HEK293 (cell line): ENCODE measurements at regions not wholly inside any gene's neighbourhood (a gene's known extent, or its start where the extent isn't known, plus 50 kb on each side); places are given as distances from the start of the nearest gene placed in this dataset.
"Not testable (repeated sequence)": the region's sequence is repeated elsewhere in the genome, so short reads cannot be mapped to it uniquely, and the experiment has no call there.

Source experiments
- CTCF ChIA-PET: fragments of 350-600 bp; formaldehyde crosslinking; extraction: SDS; loops from one replicate; lab custom pipeline; 2021; ENCODE audit warnings: antibody characterized with exemption; lab: Yijun Ruan, JAX
- POLR2A ChIA-PET: fragments of 300-600 bp; formaldehyde crosslinking; extraction: SDS; loops from one replicate; lab custom pipeline; 2020; ENCODE audit warnings: antibody characterized with exemption, inconsistent platforms; lab: Yijun Ruan, JAX
- H3K27ac ChIP-seq: fragments of 200-500 bp; sonication (Bioruptor generic); 2 replicates; pipeline ENCODE4 v1.5.1; 2014; ENCODE audit warnings: low read depth, low read length, control low read depth, inconsistent platforms; ENCODE audit errors: extremely low read depth
- H3K36me3 ChIP-seq, 2 experiments: fragments of 200-500 bp in 1 of 2; sonication (Bioruptor generic) in 1 of 2; 1 replicate in 1 of 2; 2 replicates in 1 of 2; pipeline ENCODE4 v1.5.1; 2014 to 2017; ENCODE audit warnings: inconsistent platforms in 2 of 2, low read length in 2 of 2; ENCODE audit not compliant: control insufficient read depth in 2 of 2, insufficient read depth in 1 of 2
- H3K4me1 ChIP-seq: fragments of 200-500 bp; sonication (Bioruptor generic); 2 replicates; pipeline ENCODE4 v1.5.1; 2014; ENCODE audit warnings: mild to moderate bottlenecking, low read length, inconsistent platforms; ENCODE audit not compliant: control insufficient read depth, insufficient read depth
- H3K4me3 ChIP-seq: 2 replicates; pipeline ENCODE4 v1.5.1; 2011; ENCODE audit warnings: low read depth, mild to moderate bottlenecking, control low read depth, low read length, moderate library complexity
- H3K9me3 ChIP-seq: fragments of 200-500 bp; sonication (Bioruptor generic); 2 replicates; pipeline ENCODE4 v1.5.1; 2014; ENCODE audit warnings: low read depth, low read length, inconsistent platforms; ENCODE audit not compliant: control insufficient read depth, insufficient read depth
- INSM2 ChIP-seq: fragments of 450-650 bp; formaldehyde crosslinking; IDR thresholded peaks from 2 replicates; pipeline ENCODE4 v1.5.1; 2016; ENCODE audit warnings: missing biosample characterization, missing genetic modification characterization
- PRDM6 ChIP-seq: fragments of 450-650 bp; formaldehyde crosslinking; IDR thresholded peaks from 2 replicates; pipeline ENCODE4 v1.5.1; 2017; ENCODE audit warnings: missing biosample characterization, missing genetic modification characterization
- SP2 ChIP-seq: fragments of 450-650 bp; formaldehyde crosslinking; IDR thresholded peaks from 2 replicates; pipeline ENCODE4 v1.5.1; 2016; ENCODE audit warnings: missing biosample characterization, missing genetic modification characterization
- YY2 ChIP-seq: fragments of 450-650 bp; formaldehyde crosslinking; IDR thresholded peaks from 2 replicates; pipeline ENCODE4 v1.5.1; 2016; ENCODE audit warnings: missing biosample characterization, missing genetic modification characterization
- ZFP37 ChIP-seq: fragments of 450-650 bp; formaldehyde crosslinking; IDR thresholded peaks from 2 replicates; pipeline ENCODE4 v1.5.1; 2016; ENCODE audit warnings: missing biosample characterization, missing genetic modification characterization
- ZNF114 ChIP-seq: fragments of 450-650 bp; formaldehyde crosslinking; IDR thresholded peaks from 2 replicates; pipeline ENCODE4 v1.5.0; 2017; ENCODE audit warnings: missing biosample characterization, missing genetic modification characterization
- ZNF16 ChIP-seq: fragments of 450-650 bp; formaldehyde crosslinking; IDR thresholded peaks from 2 replicates; pipeline ENCODE4 v1.5.1; 2016; ENCODE audit warnings: low read depth, missing biosample characterization, missing genetic modification characterization
- ZNF214 ChIP-seq: fragments of 450-650 bp; formaldehyde crosslinking; IDR thresholded peaks from 2 replicates; pipeline ENCODE4 v1.5.1; 2017; ENCODE audit warnings: missing biosample characterization, mild to moderate bottlenecking, missing genetic modification characterization, borderline replicate concordance
- ZNF239 ChIP-seq: fragments of 450-650 bp; formaldehyde crosslinking; IDR thresholded peaks from 2 replicates; pipeline ENCODE4 v1.5.1; 2016; ENCODE audit warnings: missing biosample characterization, missing genetic modification characterization
- ZNF24 ChIP-seq: fragments of 450-650 bp; formaldehyde crosslinking; IDR thresholded peaks from 2 replicates; pipeline ENCODE4 v1.5.1; 2016; ENCODE audit warnings: missing biosample characterization, missing genetic modification characterization
- ZNF248 ChIP-seq: fragments of 450-650 bp; formaldehyde crosslinking; IDR thresholded peaks from 2 replicates; pipeline ENCODE4 v1.5.1; 2017; ENCODE audit warnings: missing biosample characterization, missing genetic modification characterization
- ZNF558 ChIP-seq: fragments of 450-650 bp; formaldehyde crosslinking; IDR thresholded peaks from 2 replicates; pipeline ENCODE4 v1.5.1; 2016; ENCODE audit warnings: missing biosample characterization, missing genetic modification characterization
- ZNF639 ChIP-seq: fragments of 450-650 bp; formaldehyde crosslinking; IDR thresholded peaks from 2 replicates; pipeline ENCODE4 v1.5.1; 2016; ENCODE audit warnings: missing biosample characterization, missing genetic modification characterization
- ZNF654 ChIP-seq: fragments of 450-650 bp; formaldehyde crosslinking; IDR thresholded peaks from 2 replicates; pipeline ENCODE4 v1.5.1; 2016; ENCODE audit warnings: low read depth, missing biosample characterization, missing genetic modification characterization
- ZNF677 ChIP-seq: fragments of 450-650 bp; IDR thresholded peaks from 2 replicates; pipeline ENCODE4 v1.5.0; 2018; ENCODE audit warnings: missing biosample characterization, mild to moderate bottlenecking, missing genetic modification characterization, moderate library complexity
- ZNF837 ChIP-seq: fragments of 450-650 bp; formaldehyde crosslinking; IDR thresholded peaks from 2 replicates; pipeline ENCODE4 v1.5.1; 2016; ENCODE audit warnings: missing biosample characterization, missing genetic modification characterization
- ZSCAN30 ChIP-seq: fragments of 450-650 bp; IDR thresholded peaks from 2 replicates; pipeline ENCODE4 v1.5.1; 2018; ENCODE audit warnings: missing biosample characterization, mild to moderate bottlenecking, missing genetic modification characterization, moderate library complexity
- ZSCAN5A ChIP-seq: fragments of 450-650 bp; formaldehyde crosslinking; IDR thresholded peaks from 2 replicates; pipeline ENCODE4 v1.5.1; 2016; ENCODE audit warnings: missing biosample characterization, missing genetic modification characterization

- no peaks in the 10 kb centered on the region for H3K9me3 ChIP-seq
- CTCF ChIA-PET, result no interaction called here
- no peak overlapping the region for H3K4me3 ChIP-seq
- no peaks in the 10 kb centered on the region for H3K36me3 ChIP-seq
- POLR2A ChIA-PET, result no interaction called here
- no peak overlapping the region for H3K27ac ChIP-seq
- no peaks in the 10 kb centered on the region for H3K4me1 ChIP-seq
- TF ChIP-seq ZNF248, result no peak
- no peak for TF ChIP-seq ZSCAN30 (tag by site-specific recombination)
- no peak for TF ChIP-seq ZSCAN5A (tag by site-specific recombination)
Observed at GRCh38 chr5:16291474-16291873, 111.9 kb upstream of the MARCHF11 start.

GRCh38 chr5:16283791-16284190 is 104.2 kb upstream of the MARCHF11 start:
- Histone ChIP-seq H3K9me3 (no peaks in the 10 kb centered on the region), H3K4me1 (no peaks in the 10 kb centered on the region), H3K4me3 (no peak overlapping the region), H3K36me3 (no peaks in the 10 kb centered on the region), H3K27ac (no peak overlapping the region)
- ChIA-PET POLR2A (no interaction called here), CTCF (no interaction called here)
- TF ChIP-seq ZNF837 (no peak), ZFP37 (no peak), ZNF114 (tag by site-specific recombination) (no peak), ZNF239 (tag by site-specific recombination) (no peak), ZNF639 (tag by site-specific recombination) (no peak), INSM2 (tag by site-specific recombination) (no peak)

GRCh38 chr5:16276859-16277258 is 97.3 kb upstream of the MARCHF11 start:
- H3K9me3 ChIP-seq, POLR2A ChIA-PET, H3K27ac ChIP-seq, H3K4me3 ChIP-seq, H3K4me1 ChIP-seq, CTCF ChIA-PET, H3K36me3 ChIP-seq: not testable (repeated sequence)

- Histone ChIP-seq H3K4me3 (no peak overlapping the region), H3K27ac (no peak overlapping the region), H3K36me3 (no peaks in the 10 kb centered on the region), H3K4me1 (no peaks in the 10 kb centered on the region), H3K9me3 (no peaks in the 10 kb centered on the region; the same call in 1 of the 2 replicates)
- TF ChIP-seq SP2 (tag by site-specific recombination), result no peak
- no peak for TF ChIP-seq PRDM6 (tag by site-specific recombination)
- no peak for TF ChIP-seq ZNF677 (tag by site-specific recombination)
- no peak for TF ChIP-seq ZNF558 (tag by site-specific recombination)
- no peak for TF ChIP-seq ZNF654 (tag by site-specific recombination)
- no peak for TF ChIP-seq YY2
- TF ChIP-seq ZNF214 (tag by site-specific recombination), result no peak
- TF ChIP-seq ZNF16 (tag by site-specific recombination), result no peak
- TF ChIP-seq ZNF24 (tag by site-specific recombination), result no peak
- ChIA-PET POLR2A (no interaction called here), CTCF (no interaction called here)
Observed at GRCh38 chr5:16271851-16272250, 92.3 kb upstream of the MARCHF11 start.
